ENCODE measurements at regions not wholly inside any gene's neighbourhood (a gene's known extent, or its start where the extent isn't known, plus 50 kb on each side); places are given as distances from the start of the nearest gene placed in this dataset.

GRCh38 chr3:125645616-125646015 is 50.3 kb upstream of the OSBPL11 start:
- TF ChIP-seq, protein P1, sequence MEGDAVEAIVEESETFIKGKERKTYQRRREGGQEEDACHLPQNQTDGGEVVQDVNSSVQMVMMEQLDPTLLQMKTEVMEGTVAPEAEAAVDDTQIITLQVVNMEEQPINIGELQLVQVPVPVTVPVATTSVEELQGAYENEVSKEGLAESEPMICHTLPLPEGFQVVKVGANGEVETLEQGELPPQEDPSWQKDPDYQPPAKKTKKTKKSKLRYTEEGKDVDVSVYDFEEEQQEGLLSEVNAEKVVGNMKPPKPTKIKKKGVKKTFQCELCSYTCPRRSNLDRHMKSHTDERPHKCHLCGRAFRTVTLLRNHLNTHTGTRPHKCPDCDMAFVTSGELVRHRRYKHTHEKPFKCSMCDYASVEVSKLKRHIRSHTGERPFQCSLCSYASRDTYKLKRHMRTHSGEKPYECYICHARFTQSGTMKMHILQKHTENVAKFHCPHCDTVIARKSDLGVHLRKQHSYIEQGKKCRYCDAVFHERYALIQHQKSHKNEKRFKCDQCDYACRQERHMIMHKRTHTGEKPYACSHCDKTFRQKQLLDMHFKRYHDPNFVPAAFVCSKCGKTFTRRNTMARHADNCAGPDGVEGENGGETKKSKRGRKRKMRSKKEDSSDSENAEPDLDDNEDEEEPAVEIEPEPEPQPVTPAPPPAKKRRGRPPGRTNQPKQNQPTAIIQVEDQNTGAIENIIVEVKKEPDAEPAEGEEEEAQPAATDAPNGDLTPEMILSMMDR (IDR thresholded peaks at IDR 0.05; ENCODE audit: low read depth, low read length): no peak
- DNase-seq (ENCODE audit: low read depth, low spot score): no peak
- in situ Hi-C loops (cut with HindIII; ENCODE audit: low sequenced_read_pairs): no loop called here
- no peak overlapping the region for H3K4me3 ChIP-seq (ENCODE audit: low read depth, low read length)

- no peak overlapping the region for H3K4me3 ChIP-seq (ENCODE audit: low read depth, low read length)
- in situ Hi-C loops (cut with HindIII; ENCODE audit: low sequenced_read_pairs): no loop called here
- TF ChIP-seq, protein P1 (IDR thresholded peaks at IDR 0.05; ENCODE audit: low read depth, low read length): no peak
- DNase-seq (ENCODE audit: low read depth, low spot score): no peak
Measured at GRCh38 chr3:125646581-125646980, 51.3 kb upstream of the OSBPL11 start.

GRCh38 chr3:125647318-125648014 is 52.2 kb upstream of the OSBPL11 start:
- H3K4me3 ChIP-seq (ENCODE audit: low read depth, low read length): no peak overlapping the region
- in situ Hi-C loops (cut with HindIII; ENCODE audit: low sequenced_read_pairs): no loop called here
- no peak for DNase-seq (ENCODE audit: low read depth, low spot score)
- TF ChIP-seq, protein P1 (IDR thresholded peaks at IDR 0.05; ENCODE audit: low read depth, low read length): no peak

GRCh38 chr3:125651244-125651643 is 55.9 kb upstream of the OSBPL11 start:
- no peak overlapping the region for H3K4me3 ChIP-seq (ENCODE audit: low read depth, low read length)
- TF ChIP-seq, protein P1 (IDR thresholded peaks at IDR 0.05; ENCODE audit: low read depth, low read length): no peak
- DNase-seq (ENCODE audit: low read depth, low spot score): peak; percentile 18
- in situ Hi-C loops (cut with HindIII; ENCODE audit: low sequenced_read_pairs): no loop called here

- no peak for DNase-seq (ENCODE audit: low read depth, low spot score)
- in situ Hi-C loops (cut with HindIII; ENCODE audit: low sequenced_read_pairs): no loop called here
- no peak overlapping the region for H3K4me3 ChIP-seq (ENCODE audit: low read depth, low read length)
- TF ChIP-seq, protein P1 (IDR thresholded peaks at IDR 0.05; ENCODE audit: low read depth, low read length): no peak
Measured at GRCh38 chr3:125652349-125652748, 57.1 kb upstream of the OSBPL11 start.

DNA sequence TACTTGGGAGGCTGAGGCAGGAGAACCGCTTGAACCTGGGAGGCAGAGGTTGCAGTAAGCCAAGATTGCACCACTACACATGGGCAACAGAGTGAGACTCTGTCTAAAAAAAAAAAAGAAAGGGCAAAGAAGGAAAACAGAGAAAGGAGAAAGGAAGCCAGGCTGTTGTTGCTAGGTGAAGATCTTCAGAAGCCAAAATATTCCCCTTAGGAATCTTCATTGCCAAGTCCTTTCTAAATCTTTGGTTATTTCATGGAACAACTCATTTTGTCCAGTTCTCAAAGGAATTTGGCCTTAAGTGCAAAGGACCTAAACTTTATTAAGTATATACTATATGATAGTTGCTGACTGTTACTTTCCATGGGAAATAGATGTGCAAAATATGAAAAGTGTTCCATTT is 59.2 kb upstream of the OSBPL11 start:
- no peak for DNase-seq (ENCODE audit: low read depth, low spot score)
- TF ChIP-seq, protein P1 (IDR thresholded peaks at IDR 0.05; ENCODE audit: low read depth, low read length): no peak
- no peak overlapping the region for H3K4me3 ChIP-seq (ENCODE audit: low read depth, low read length)
- in situ Hi-C loops (cut with HindIII; ENCODE audit: low sequenced_read_pairs): no loop called here

All from astrocyte of the spinal cord (primary cell).